Neural progenitor cell (in vitro differentiated cells): ENCODE measurements at regions not wholly inside any gene's neighbourhood (a gene's known extent, or its start where the extent isn't known, plus 50 kb on each side); places are given as distances from the start of the nearest gene placed in this dataset.
A peak's percentile ranks its signal among the peaks of the same experiment; 100 is the strongest.

Experiments used
- DNase-seq: peaks from one replicate; pipeline ENCODE4 v3.0.0-alpha.2; 2016; ENCODE audit warnings: low spot score
- H2AFZ ChIP-seq: fragments of 200-600 bp; sonication (generic); replicated peaks from 2 replicates; pipeline ENCODE4 v1.6.1; 2016; ENCODE audit warnings: antibody characterized with exemption
- H3F3A ChIP-seq: fragments of 200-600 bp; sonication (generic); 2 replicates; pipeline ENCODE4 v1.6.1; 2016; ENCODE audit warnings: antibody characterized with exemption, low read depth
- H3K27ac ChIP-seq: fragments of 200-600 bp; sonication (generic); 2 replicates; pipeline ENCODE4 v1.5.1; 2016; ENCODE audit warnings: mild to moderate bottlenecking
- H3K27me3 ChIP-seq: fragments of 200-600 bp; sonication (generic); 2 replicates; pipeline ENCODE4 v1.6.1; 2016; ENCODE audit warnings: mild to moderate bottlenecking, moderate library complexity
- H3K36me3 ChIP-seq: fragments of 200-600 bp; sonication (generic); 2 replicates; pipeline ENCODE4 v1.5.1; 2016
- H3K4me1 ChIP-seq: fragments of 200-600 bp; sonication (generic); 2 replicates; pipeline ENCODE4 v1.6.1; 2016; ENCODE audit warnings: mixed run types
- H3K4me2 ChIP-seq: fragments of 200-600 bp; sonication (generic); 2 replicates; pipeline ENCODE4 v1.6.1; 2016
- H3K4me3 ChIP-seq: fragments of 200-600 bp; sonication (generic); 2 replicates; pipeline ENCODE4 v1.5.1; 2016
- H3K79me2 ChIP-seq: fragments of 200-600 bp; sonication (generic); 2 replicates; pipeline ENCODE4 v1.6.1; 2016; ENCODE audit warnings: low read depth
- H3K9ac ChIP-seq: fragments of 200-600 bp; sonication (generic); 2 replicates; pipeline ENCODE4 v1.6.1; 2016
- H3K9me3 ChIP-seq: fragments of 200-600 bp; sonication (generic); 2 replicates; pipeline ENCODE4 v1.5.1; 2016; ENCODE audit warnings: low read depth
- H4K20me1 ChIP-seq: fragments of 200-600 bp; sonication (generic); 2 replicates; pipeline ENCODE4 v1.6.1; 2016; ENCODE audit warnings: low read depth
- H3K27ac Mint-ChIP-seq: 3 replicates; pipeline ENCODE4 v1.8.0; 2021; ENCODE audit warnings: mixed read lengths
- H3K27me3 Mint-ChIP-seq: 2 replicates; pipeline ENCODE4 v1.8.0; 2022; ENCODE audit warnings: low read depth, mild to moderate bottlenecking, inconsistent platforms, moderate library complexity, mixed read lengths; ENCODE audit not compliant: insufficient read depth
- H3K36me3 Mint-ChIP-seq: 3 replicates; pipeline ENCODE4 v1.8.0; 2021; ENCODE audit warnings: mixed read lengths
- H3K4me1 Mint-ChIP-seq: 3 replicates; pipeline ENCODE4 v1.8.0; 2021; ENCODE audit warnings: mixed read lengths
- H3K4me3 Mint-ChIP-seq: 3 replicates; pipeline ENCODE4 v1.8.0; 2021; ENCODE audit warnings: mild to moderate bottlenecking, moderate library complexity, mixed read lengths
- H3K9me3 Mint-ChIP-seq: 3 replicates; pipeline ENCODE4 v1.8.0; 2020; ENCODE audit warnings: mixed read lengths
- CTCF ChIP-seq: fragments of 200-600 bp; sonication (generic); IDR thresholded peaks from 2 replicates; pipeline ENCODE4 v1.5.1; 2017; ENCODE audit warnings: antibody characterized with exemption, mild to moderate bottlenecking
- EZH2 ChIP-seq: fragments of 200-600 bp; sonication (generic); IDR thresholded peaks from 2 replicates; pipeline ENCODE4 v1.6.1; 2017; ENCODE audit warnings: antibody characterized with exemption, mild to moderate bottlenecking, moderate library complexity
- EZH2phosphoT487 ChIP-seq: fragments of 200-600 bp; sonication (generic); IDR thresholded peaks from 2 replicates; pipeline ENCODE4 v1.6.1; 2017; ENCODE audit warnings: antibody characterized with exemption

GRCh38 chr15:95608371-95608770, 722.1 kb upstream of the NR2F2 start:
- H3K4me1 ChIP-seq: peaks cover 35% of the 10 kb centered on the region
- H4K20me1 ChIP-seq: no peaks in the 10 kb centered on the region
- no peak overlapping the region for H3K4me3 ChIP-seq
- Mint-ChIP-seq H3K4me3 (no peak overlapping the region), H3K27me3 (no peaks in the 10 kb centered on the region), H3K27ac (no peak overlapping the region), H3K36me3 (no peaks in the 10 kb centered on the region), H3K9me3 (peaks cover 2% of the 10 kb centered on the region), H3K4me1 (peaks cover 35% of the 10 kb centered on the region)
- no peak for DNase-seq
- no peaks in the 10 kb centered on the region for H3K27me3 ChIP-seq
- no peak overlapping the region for H2AFZ ChIP-seq
- H3K9me3 ChIP-seq: no peaks in the 10 kb centered on the region
- no peaks in the 10 kb centered on the region for H3K79me2 ChIP-seq
- no peak overlapping the region for H3K9ac ChIP-seq
- no peak overlapping the region for H3K27ac ChIP-seq
- no peak overlapping the region for H3K4me2 ChIP-seq
- TF ChIP-seq EZH2phosphoT487: no peak
- TF ChIP-seq CTCF: no peak
- no peak for TF ChIP-seq EZH2
- no peaks in the 10 kb centered on the region for H3K36me3 ChIP-seq
- H3F3A ChIP-seq: peaks cover 15% of the 10 kb centered on the region

GRCh38 chr15:95609096-95609495, 721.4 kb upstream of the NR2F2 start:
- Mint-ChIP-seq H3K4me1 (peaks cover 31% of the 10 kb centered on the region), H3K36me3 (no peaks in the 10 kb centered on the region), H3K27ac (peak overlapping the region; percentile 29), H3K27me3 (no peaks in the 10 kb centered on the region), H3K4me3 (no peak overlapping the region), H3K9me3 (peaks cover 2% of the 10 kb centered on the region)
- no peak for TF ChIP-seq CTCF
- TF ChIP-seq EZH2: no peak
- no peak for TF ChIP-seq EZH2phosphoT487
- peaks cover 15% of the 10 kb centered on the region for H3F3A ChIP-seq
- H3K27me3 ChIP-seq: no peaks in the 10 kb centered on the region
- peak overlapping the region; percentile 89 for H3K27ac ChIP-seq
- H3K36me3 ChIP-seq: no peaks in the 10 kb centered on the region
- H3K79me2 ChIP-seq: no peaks in the 10 kb centered on the region
- peaks cover 35% of the 10 kb centered on the region for H3K4me1 ChIP-seq
- no peak overlapping the region for H3K4me3 ChIP-seq
- no peaks in the 10 kb centered on the region for H4K20me1 ChIP-seq
- no peak overlapping the region for H3K9ac ChIP-seq
- H2AFZ ChIP-seq: no peak overlapping the region
- DNase-seq: no peak
- H3K9me3 ChIP-seq: no peaks in the 10 kb centered on the region
- no peak overlapping the region for H3K4me2 ChIP-seq

GRCh38 chr15:95610945-95611344, 719.6 kb upstream of the NR2F2 start:
- no peak overlapping the region for H3K4me3 Mint-ChIP-seq
- peak overlapping the region; percentile 93 for H3K27ac Mint-ChIP-seq

More at GRCh38 chr15:95610945-95611344, 719.6 kb upstream of the NR2F2 start:
- peak; percentile 74 for DNase-seq
- TF ChIP-seq EZH2phosphoT487 (no peak), CTCF (no peak), EZH2 (no peak)
- Histone ChIP-seq H3F3A (peaks cover 15% of the 10 kb centered on the region), H3K4me2 (peak overlapping the region; percentile 58), H3K4me1 (peaks cover 40% of the 10 kb centered on the region), H3K4me3 (no peak overlapping the region), H3K9me3 (no peaks in the 10 kb centered on the region), H4K20me1 (no peaks in the 10 kb centered on the region), H2AFZ (no peak overlapping the region), H3K9ac (no peak overlapping the region), H3K27me3 (no peaks in the 10 kb centered on the region), H3K36me3 (no peaks in the 10 kb centered on the region), H3K79me2 (no peaks in the 10 kb centered on the region), H3K27ac (peak overlapping the region; percentile 89)
- no peaks in the 10 kb centered on the region for H3K36me3 Mint-ChIP-seq
- H3K27me3 Mint-ChIP-seq: no peaks in the 10 kb centered on the region
- H3K9me3 Mint-ChIP-seq: peaks cover 2% of the 10 kb centered on the region
- H3K4me1 Mint-ChIP-seq: peaks cover 30% of the 10 kb centered on the region
